ENCODE measurements at regions not wholly inside any gene's neighbourhood (a gene's known extent, or its start where the extent isn't known, plus 50 kb on each side); places are given as distances from the start of the nearest gene placed in this dataset.

DNA sequence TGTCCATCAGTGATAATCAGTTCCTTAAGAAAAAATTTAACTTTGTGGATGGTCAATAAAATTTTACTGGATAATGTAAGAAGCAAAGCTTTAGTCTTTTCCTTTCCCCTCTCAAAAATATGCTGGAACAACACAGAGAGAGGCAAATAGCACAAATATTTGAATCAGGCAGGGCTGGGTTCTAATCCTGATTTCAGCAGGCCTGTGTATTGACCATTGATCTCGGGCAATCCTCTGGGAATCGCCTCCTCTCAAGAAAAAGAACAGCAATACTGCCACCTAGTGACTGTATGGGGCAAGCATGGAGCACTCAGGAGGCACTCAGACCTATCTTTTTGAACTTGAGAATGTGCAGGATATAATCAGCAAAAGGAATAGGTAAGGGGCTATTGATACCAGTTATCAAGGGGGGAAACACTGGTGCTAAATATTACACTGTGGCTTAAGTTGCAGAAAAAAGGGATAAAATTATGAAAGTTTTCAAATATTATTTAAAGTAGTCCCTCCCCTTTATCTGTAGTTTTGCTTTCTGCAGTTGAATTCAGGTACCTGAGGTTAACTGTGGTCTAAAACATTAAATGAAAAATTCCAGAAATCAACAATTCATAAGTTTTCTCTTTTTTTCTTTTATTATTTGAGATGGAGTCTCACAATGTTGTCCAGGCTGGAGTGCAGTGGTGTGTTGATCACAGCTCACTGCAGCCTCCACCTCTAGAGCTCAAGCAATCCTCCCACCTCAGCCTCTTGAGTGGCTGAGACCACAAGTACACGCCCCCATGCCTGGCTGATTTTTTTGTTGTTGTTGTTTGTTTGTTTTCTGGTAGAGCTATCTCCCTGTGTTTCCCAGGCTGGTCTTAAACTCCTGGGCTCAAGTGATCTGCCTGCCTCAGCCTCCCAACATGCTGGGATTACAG is 91.8 kb upstream of the NHSL1 start:
- intact Hi-C loops (cut with micrococcal nuclease), result loop anchor here (5.0 to 10.0 kb wide), 3 partner anchors 164 to 396 kb away; partner anchors contain the start of genes HEBP2 and REPS1
- DNase-seq, result peak; percentile 83
- no peaks in the 10 kb centered on the region for H3K9me3 Mint-ChIP-seq
- H3K27me3 Mint-ChIP-seq, result no peaks in the 10 kb centered on the region
- H3K4me1 Mint-ChIP-seq, result peaks cover 24% of the 10 kb centered on the region
- H3K27ac Mint-ChIP-seq, result no peak overlapping the region
- no peaks in the 10 kb centered on the region for H3K36me3 Mint-ChIP-seq (ENCODE audit: low read depth)
- H3K4me3 Mint-ChIP-seq, result no peak overlapping the region

GRCh38 chr6:138592749-138593123 is 93.4 kb upstream of the NHSL1 start:
- intact Hi-C loops (cut with micrococcal nuclease), result loop anchor here (1.0 to 10.0 kb wide), 6 partner anchors 62 to 395 kb away; partner anchors contain the start of genes CCDC28A, HEBP2 and REPS1
- Mint-ChIP-seq H3K4me1 (peaks cover 22% of the 10 kb centered on the region), H3K27ac (peak overlapping the region; percentile 70)

DNA sequence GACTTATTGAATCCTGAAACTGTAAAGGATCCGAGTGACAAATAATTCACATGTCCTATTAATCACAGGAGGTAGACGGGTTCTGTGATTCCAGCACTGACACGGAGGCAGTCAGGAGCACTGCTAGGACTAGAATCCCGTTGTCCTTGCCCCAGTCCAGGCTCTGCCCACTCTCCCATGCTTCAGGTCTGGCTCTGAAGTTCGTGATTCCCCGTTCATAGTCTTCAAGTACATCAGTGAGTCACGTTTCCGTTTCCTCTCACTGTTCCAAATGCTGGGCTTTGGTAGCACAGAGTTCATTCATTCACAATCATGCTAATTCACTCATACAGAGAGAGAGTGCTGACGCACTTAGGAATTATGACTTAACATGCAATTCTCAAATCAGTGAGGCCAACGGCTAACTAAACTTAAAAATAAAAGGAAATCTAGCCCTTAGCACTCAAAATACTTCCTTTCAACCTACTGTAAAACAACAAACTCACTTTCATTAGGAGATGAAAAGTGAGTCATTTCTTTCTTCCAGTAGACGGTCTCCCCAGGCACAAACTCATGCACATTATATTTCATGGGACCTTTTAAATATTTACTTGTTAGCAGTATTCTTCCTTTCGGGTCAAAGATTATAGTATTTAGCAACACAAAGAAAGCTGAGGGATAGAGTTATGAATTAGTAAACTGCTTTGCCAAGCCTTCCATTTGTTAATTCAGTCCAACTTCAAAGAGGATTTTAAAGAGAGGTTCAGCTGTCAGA is 94.0 kb upstream of the NHSL1 start:
- Mint-ChIP-seq H3K4me1 (peaks cover 22% of the 10 kb centered on the region), H3K9me3 (no peaks in the 10 kb centered on the region), H3K4me3 (peak overlapping the region; percentile 75), H3K27ac (peak overlapping the region; percentile 70), H3K27me3 (no peaks in the 10 kb centered on the region), H3K36me3 (ENCODE audit: low read depth) (no peaks in the 10 kb centered on the region)
- intact Hi-C loops (cut with micrococcal nuclease), result loop anchor here (1.0 to 10.0 kb wide), 6 partner anchors 61 to 394 kb away; partner anchors contain the start of genes CCDC28A, HEBP2 and REPS1
- peak; percentile 80 for DNase-seq

More at GRCh38 chr6:138592749-138593123, 93.4 kb upstream of the NHSL1 start:
- Mint-ChIP-seq H3K9me3 (no peaks in the 10 kb centered on the region), H3K4me3 (peak overlapping the region; percentile 75), H3K36me3 (ENCODE audit: low read depth) (no peaks in the 10 kb centered on the region), H3K27me3 (no peaks in the 10 kb centered on the region)
- DNase-seq, result no peak

DNA sequence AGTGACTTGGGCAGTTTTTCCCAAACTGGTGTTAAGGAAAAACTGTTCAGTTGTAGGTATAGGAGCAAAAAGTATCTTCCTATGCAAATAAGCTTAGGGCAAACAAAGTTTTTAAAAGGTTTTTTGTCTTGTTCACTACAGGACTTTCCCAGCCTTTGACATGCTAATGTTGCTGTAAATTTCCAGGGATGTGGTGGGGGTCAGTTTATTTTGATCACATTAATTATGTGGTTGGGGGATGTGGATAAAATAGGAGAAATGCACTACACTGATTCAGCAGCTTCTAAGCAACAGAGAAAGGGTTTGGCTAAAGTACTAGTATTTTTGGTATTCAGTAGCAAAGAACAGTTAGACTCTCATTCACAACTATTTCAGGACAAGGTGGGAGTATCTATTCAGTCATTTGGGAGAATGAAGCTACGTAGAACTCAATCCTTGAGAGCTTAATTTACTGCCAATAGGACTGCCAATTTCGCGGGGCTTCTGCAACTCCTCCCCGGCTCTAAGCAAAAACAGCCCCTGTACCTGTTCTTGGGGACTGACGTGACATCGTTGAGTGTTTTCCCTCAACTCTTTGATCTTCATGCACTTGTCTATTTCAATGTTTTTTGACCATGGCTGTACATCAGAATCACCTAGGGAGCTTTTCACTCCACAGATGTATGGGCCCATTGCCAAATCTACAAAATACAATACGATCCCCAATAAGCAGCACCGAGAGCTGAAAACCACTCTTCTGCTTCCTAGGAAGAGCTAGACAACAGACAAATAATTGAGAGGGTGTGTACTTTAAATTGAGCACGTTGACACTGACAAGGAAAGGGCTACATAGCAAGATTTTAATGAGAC is 94.8 kb upstream of the NHSL1 start:
- intact Hi-C loops (cut with micrococcal nuclease), result loop anchor here (1.0 to 10.0 kb wide), 6 partner anchors 60 to 393 kb away; partner anchors contain the start of genes CCDC28A, HEBP2 and REPS1
- Mint-ChIP-seq H3K9me3 (no peaks in the 10 kb centered on the region), H3K4me1 (peaks cover 22% of the 10 kb centered on the region), H3K27me3 (no peaks in the 10 kb centered on the region), H3K27ac (peak overlapping the region; percentile 70), H3K36me3 (ENCODE audit: low read depth) (no peaks in the 10 kb centered on the region), H3K4me3 (peak overlapping the region; percentile 75)
- no peak for DNase-seq

DNA sequence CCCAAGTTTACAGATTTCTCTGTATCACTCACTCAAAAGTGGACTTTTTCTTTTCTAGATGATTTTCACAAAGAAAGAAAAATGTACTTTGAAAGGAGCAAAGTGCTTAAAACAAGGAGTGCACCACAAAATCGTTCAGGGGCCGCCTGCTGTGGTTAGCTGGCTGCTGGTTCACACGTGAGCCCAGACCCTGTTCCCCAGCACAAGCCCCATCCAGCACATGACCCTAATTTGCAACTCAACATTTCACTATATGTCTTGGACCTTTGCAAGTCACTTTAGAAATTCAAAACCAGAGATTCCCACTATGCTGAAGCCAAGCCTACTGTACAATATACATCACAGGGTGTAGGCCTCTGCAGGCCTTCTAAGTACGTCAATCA is 95.5 kb upstream of the NHSL1 start:
- Mint-ChIP-seq H3K27ac (no peak overlapping the region), H3K9me3 (no peaks in the 10 kb centered on the region), H3K4me1 (peaks cover 22% of the 10 kb centered on the region), H3K4me3 (no peak overlapping the region), H3K27me3 (no peaks in the 10 kb centered on the region), H3K36me3 (ENCODE audit: low read depth) (no peaks in the 10 kb centered on the region)
- no peak for DNase-seq
- intact Hi-C loops (cut with micrococcal nuclease), result loop anchor here (5.0 to 10.0 kb wide), 3 partner anchors 167 to 393 kb away; partner anchors contain the start of genes HEBP2 and REPS1

DNA sequence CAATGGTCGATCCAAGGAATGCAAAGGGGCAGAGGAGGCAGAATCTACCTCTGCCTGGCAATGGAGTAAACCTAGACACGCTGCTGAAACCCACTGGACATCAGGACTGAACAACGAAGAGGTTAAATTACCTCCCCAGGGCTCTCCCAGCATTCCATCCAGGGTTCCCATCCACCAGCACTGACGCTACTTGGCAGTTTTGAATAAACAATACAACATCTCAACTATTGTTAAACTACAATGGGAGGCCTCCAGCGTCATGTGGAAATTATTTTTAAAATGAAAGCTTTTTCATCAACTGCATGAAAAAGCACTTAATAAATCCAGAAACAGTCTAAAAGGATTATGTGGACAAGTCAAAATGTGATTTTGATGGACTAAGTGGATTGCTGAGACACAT is 96.8 kb upstream of the NHSL1 start:
- H3K27me3 Mint-ChIP-seq, result peaks cover 2% of the 10 kb centered on the region
- H3K9me3 Mint-ChIP-seq, result no peaks in the 10 kb centered on the region
- no peak overlapping the region for H3K4me3 Mint-ChIP-seq
- H3K4me1 Mint-ChIP-seq, result peaks cover 22% of the 10 kb centered on the region
- no peaks in the 10 kb centered on the region for H3K36me3 Mint-ChIP-seq (ENCODE audit: low read depth)
- intact Hi-C loops (cut with micrococcal nuclease), result loop anchor here (10.0 kb wide), 1 partner anchor 191 kb away; the partner anchor contains the start of gene HEBP2
- DNase-seq, result no peak
- no peak overlapping the region for H3K27ac Mint-ChIP-seq

GRCh38 chr6:138596591-138596990 is 97.3 kb upstream of the NHSL1 start:
- DNase-seq, result no peak
- Mint-ChIP-seq H3K27me3 (peaks cover 2% of the 10 kb centered on the region), H3K27ac (no peak overlapping the region), H3K9me3 (no peaks in the 10 kb centered on the region), H3K4me3 (no peak overlapping the region), H3K4me1 (peaks cover 20% of the 10 kb centered on the region), H3K36me3 (ENCODE audit: low read depth) (no peaks in the 10 kb centered on the region)
- intact Hi-C loops (cut with micrococcal nuclease), result loop anchor here (10.0 kb wide), 1 partner anchor 192 kb away; the partner anchor contains the start of gene HEBP2

DNA sequence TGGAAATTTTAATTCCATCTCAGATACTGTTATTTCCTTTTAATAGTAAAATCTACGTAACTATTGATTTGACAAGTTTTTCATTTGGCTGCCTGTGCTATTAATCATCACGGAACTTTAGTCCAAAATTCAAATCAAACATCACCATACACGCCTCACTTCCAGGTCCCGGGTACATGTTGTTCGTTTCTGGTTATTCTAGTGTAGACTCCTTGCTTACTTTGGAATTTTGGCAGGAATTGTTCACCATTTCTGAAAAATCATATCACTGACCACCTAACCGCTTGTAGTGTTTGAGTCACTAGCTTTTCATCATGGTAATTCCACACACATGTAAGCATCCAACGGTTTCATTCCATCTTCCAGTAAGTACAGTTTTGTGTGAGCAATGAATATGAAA is 98.0 kb upstream of the NHSL1 start:
- Mint-ChIP-seq H3K36me3 (ENCODE audit: low read depth) (no peaks in the 10 kb centered on the region), H3K27me3 (peaks cover 5% of the 10 kb centered on the region), H3K4me3 (no peak overlapping the region), H3K9me3 (no peaks in the 10 kb centered on the region), H3K27ac (no peak overlapping the region), H3K4me1 (peaks cover 18% of the 10 kb centered on the region)
- intact Hi-C loops (cut with micrococcal nuclease), result loop anchor here (10.0 kb wide), 1 partner anchor 193 kb away; the partner anchor contains the start of gene HEBP2
- DNase-seq, result no peak

- Mint-ChIP-seq H3K36me3 (ENCODE audit: low read depth) (no peaks in the 10 kb centered on the region), H3K9me3 (no peaks in the 10 kb centered on the region), H3K4me1 (peaks cover 9% of the 10 kb centered on the region), H3K27me3 (peaks cover 16% of the 10 kb centered on the region), H3K27ac (no peak overlapping the region), H3K4me3 (no peak overlapping the region)
- no peak for DNase-seq
- intact Hi-C loops (cut with micrococcal nuclease), result loop anchor here (10.0 kb wide), 1 partner anchor 194 kb away; the partner anchor contains the start of gene HEBP2
Observed at GRCh38 chr6:138598562-138599173, 99.4 kb upstream of the NHSL1 start.

- no peaks in the 10 kb centered on the region for H3K9me3 Mint-ChIP-seq
- H3K4me3 Mint-ChIP-seq, result no peak overlapping the region
- intact Hi-C loops (cut with micrococcal nuclease), result no loop called here
- H3K36me3 Mint-ChIP-seq (ENCODE audit: low read depth), result no peaks in the 10 kb centered on the region
- no peak for DNase-seq
- H3K4me1 Mint-ChIP-seq, result no peaks in the 10 kb centered on the region
- peaks cover 26% of the 10 kb centered on the region for H3K27me3 Mint-ChIP-seq
- H3K27ac Mint-ChIP-seq, result no peak overlapping the region
Observed at GRCh38 chr6:138600261-138600660, 101.0 kb upstream of the NHSL1 start.

- Mint-ChIP-seq H3K27ac (no peak overlapping the region), H3K4me1 (no peaks in the 10 kb centered on the region), H3K36me3 (ENCODE audit: low read depth) (no peaks in the 10 kb centered on the region), H3K4me3 (no peak overlapping the region), H3K27me3 (peaks cover 31% of the 10 kb centered on the region), H3K9me3 (no peaks in the 10 kb centered on the region)
- intact Hi-C loops (cut with micrococcal nuclease), result no loop called here
- no peak for DNase-seq
Observed at GRCh38 chr6:138600726-138601125, 101.4 kb upstream of the NHSL1 start.

GRCh38 chr6:138601128-138601527 is 101.8 kb upstream of the NHSL1 start:
- intact Hi-C loops (cut with micrococcal nuclease), result no loop called here
- H3K27me3 Mint-ChIP-seq, result peaks cover 33% of the 10 kb centered on the region
- DNase-seq, result no peak
- H3K9me3 Mint-ChIP-seq, result no peaks in the 10 kb centered on the region
- no peaks in the 10 kb centered on the region for H3K36me3 Mint-ChIP-seq (ENCODE audit: low read depth)
- no peak overlapping the region for H3K27ac Mint-ChIP-seq
- no peak overlapping the region for H3K4me3 Mint-ChIP-seq
- H3K4me1 Mint-ChIP-seq, result no peaks in the 10 kb centered on the region

DNA sequence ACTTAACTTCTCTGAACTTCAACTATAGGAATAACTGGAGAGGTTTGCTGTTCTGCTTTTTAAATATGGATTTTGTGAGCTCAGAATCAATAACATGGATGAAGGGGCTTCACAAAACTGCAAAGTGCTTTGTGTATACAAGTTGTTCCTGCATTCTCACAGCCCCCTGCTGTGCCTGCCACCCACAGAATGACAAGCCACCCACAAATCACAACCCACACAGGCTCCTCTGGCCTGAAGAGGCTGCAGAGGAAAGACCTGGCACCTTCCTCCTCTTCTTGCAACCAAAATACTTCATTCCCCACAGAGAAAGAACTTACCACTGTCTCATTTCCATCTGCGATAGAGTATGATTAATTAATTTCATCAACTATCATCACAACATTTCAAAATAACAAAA is 106.7 kb upstream of the NHSL1 start:
- Mint-ChIP-seq H3K36me3 (ENCODE audit: low read depth) (no peaks in the 10 kb centered on the region), H3K27ac (no peak overlapping the region), H3K9me3 (no peaks in the 10 kb centered on the region), H3K4me1 (no peaks in the 10 kb centered on the region), H3K27me3 (peaks cover 37% of the 10 kb centered on the region), H3K4me3 (no peak overlapping the region)
- intact Hi-C loops (cut with micrococcal nuclease), result no loop called here
- no peak for DNase-seq
